ENCODE measurements at regions not wholly inside any gene's neighbourhood (a gene's known extent, or its start where the extent isn't known, plus 50 kb on each side); places are given as distances from the start of the nearest gene placed in this dataset.

GRCh38 chr2:195212586-195212985 lies 444.4 kb upstream of the SLC39A10 start:
- TF ChIP-seq CTCF (IDR thresholded peaks at IDR 0.05) (no peak), ZFX (IDR thresholded peaks at IDR 0.05; ENCODE audit: borderline replicate concordance) (no peak)

Data from 22Rv1 (cell line).